Smooth muscle cell (in vitro differentiated cells): ENCODE measurements at regions not wholly inside any gene's neighbourhood (a gene's known extent, or its start where the extent isn't known, plus 50 kb on each side); places are given as distances from the start of the nearest gene placed in this dataset.

Experiments used
- DNase-seq: peaks from one replicate; lab custom pipeline; 2025; ENCODE audit not compliant: unreplicated experiment; lab: John Stamatoyannopoulos, UW
- H2AFZ ChIP-seq: fragments of 200-600 bp; sonication (generic); 2 replicates; pipeline ENCODE4 v1.6.0; 2016; ENCODE audit warnings: antibody characterized with exemption, low read depth, mild to moderate bottlenecking
- H3F3A ChIP-seq: fragments of 200-600 bp; sonication (generic); 2 replicates; pipeline ENCODE4 v1.6.0; 2017; ENCODE audit warnings: antibody characterized with exemption, low read depth
- H3K27ac ChIP-seq: fragments of 200-600 bp; sonication (generic); 2 replicates; pipeline ENCODE4 v1.5.1; 2016; ENCODE audit warnings: low read depth, mild to moderate bottlenecking
- H3K27me3 ChIP-seq: fragments of 200-600 bp; sonication (generic); 2 replicates; pipeline ENCODE4 v1.6.1; 2016; ENCODE audit warnings: low read depth, mild to moderate bottlenecking
- H3K36me3 ChIP-seq: fragments of 200-600 bp; sonication (generic); 2 replicates; pipeline ENCODE4 v1.5.1; 2016; ENCODE audit warnings: low read depth
- H3K4me1 ChIP-seq: fragments of 200-600 bp; sonication (generic); 2 replicates; pipeline ENCODE4 v1.5.1; 2016; ENCODE audit warnings: low read depth
- H3K4me2 ChIP-seq: fragments of 200-600 bp; sonication (generic); 2 replicates; pipeline ENCODE4 v1.6.0; 2016; ENCODE audit warnings: mild to moderate bottlenecking
- H3K4me3 ChIP-seq: fragments of 200-600 bp; sonication (generic); 2 replicates; pipeline ENCODE4 v1.5.1; 2016; ENCODE audit warnings: mild to moderate bottlenecking
- H3K79me2 ChIP-seq: fragments of 200-600 bp; sonication (generic); 2 replicates; pipeline ENCODE4 v1.6.0; 2016; ENCODE audit warnings: low read depth, mild to moderate bottlenecking
- H3K9ac ChIP-seq: fragments of 200-600 bp; sonication (generic); 2 replicates; pipeline ENCODE4 v1.6.0; 2016; ENCODE audit warnings: low read depth
- H3K9me3 ChIP-seq: fragments of 200-600 bp; sonication (generic); replicated peaks from 2 replicates; pipeline ENCODE4 v1.5.1; 2016; ENCODE audit warnings: low read depth
- H4K20me1 ChIP-seq: fragments of 200-600 bp; sonication (generic); 2 replicates; pipeline ENCODE4 v1.6.0; 2016; ENCODE audit warnings: low read depth
- WGBS: methylation state at CpG from one replicate; pipeline ENCODE4 v1.1.7; 2016; ENCODE audit warnings: low lambda C conversion rate; 5-methylcytosine and 5-hydroxymethylcytosine counted together
- TF ChIP-seq, protein P1 (sequence below): fragments of 200-600 bp; sonication (generic); IDR thresholded peaks from 2 replicates; pipeline ENCODE4 v1.5.1; 2017; ENCODE audit warnings: borderline replicate concordance, mild to moderate bottlenecking, antibody characterized with exemption; ENCODE audit not compliant: insufficient read depth, poor library complexity, severe bottlenecking

- Histone ChIP-seq H3K4me2 (peak overlapping the region; percentile 4), H3K9ac (no peak overlapping the region), H3K79me2 (no peaks in the 10 kb centered on the region), H3K36me3 (no peaks in the 10 kb centered on the region), H3K27me3 (no peaks in the 10 kb centered on the region), H3K4me3 (no peak overlapping the region), H3K4me1 (no peaks in the 10 kb centered on the region), H3F3A (no peaks in the 10 kb centered on the region), H3K9me3 (no peaks in the 10 kb centered on the region), H2AFZ (no peak overlapping the region), H3K27ac (peak overlapping the region; percentile 55), H4K20me1 (no peaks in the 10 kb centered on the region)
- TF ChIP-seq, protein P1, sequence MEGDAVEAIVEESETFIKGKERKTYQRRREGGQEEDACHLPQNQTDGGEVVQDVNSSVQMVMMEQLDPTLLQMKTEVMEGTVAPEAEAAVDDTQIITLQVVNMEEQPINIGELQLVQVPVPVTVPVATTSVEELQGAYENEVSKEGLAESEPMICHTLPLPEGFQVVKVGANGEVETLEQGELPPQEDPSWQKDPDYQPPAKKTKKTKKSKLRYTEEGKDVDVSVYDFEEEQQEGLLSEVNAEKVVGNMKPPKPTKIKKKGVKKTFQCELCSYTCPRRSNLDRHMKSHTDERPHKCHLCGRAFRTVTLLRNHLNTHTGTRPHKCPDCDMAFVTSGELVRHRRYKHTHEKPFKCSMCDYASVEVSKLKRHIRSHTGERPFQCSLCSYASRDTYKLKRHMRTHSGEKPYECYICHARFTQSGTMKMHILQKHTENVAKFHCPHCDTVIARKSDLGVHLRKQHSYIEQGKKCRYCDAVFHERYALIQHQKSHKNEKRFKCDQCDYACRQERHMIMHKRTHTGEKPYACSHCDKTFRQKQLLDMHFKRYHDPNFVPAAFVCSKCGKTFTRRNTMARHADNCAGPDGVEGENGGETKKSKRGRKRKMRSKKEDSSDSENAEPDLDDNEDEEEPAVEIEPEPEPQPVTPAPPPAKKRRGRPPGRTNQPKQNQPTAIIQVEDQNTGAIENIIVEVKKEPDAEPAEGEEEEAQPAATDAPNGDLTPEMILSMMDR, result no peak
- WGBS, result 39% methylated on average over 3 of the region's 3 CpGs
- no peak for DNase-seq
Observed at GRCh38 chr13:34250151-34250670, 432.3 kb downstream of the RFC3 start.

GRCh38 chr13:34254366-34254765, 436.4 kb downstream of the RFC3 start:
- Histone ChIP-seq H3F3A (no peaks in the 10 kb centered on the region), H3K27ac (no peak overlapping the region), H3K27me3 (no peaks in the 10 kb centered on the region), H2AFZ (no peak overlapping the region), H3K4me2 (no peak overlapping the region), H3K9ac (no peak overlapping the region), H3K4me1 (no peaks in the 10 kb centered on the region), H4K20me1 (no peaks in the 10 kb centered on the region), H3K4me3 (no peak overlapping the region), H3K9me3 (no peaks in the 10 kb centered on the region), H3K79me2 (no peaks in the 10 kb centered on the region), H3K36me3 (no peaks in the 10 kb centered on the region)
- no peak for DNase-seq
- TF ChIP-seq, protein P1, result no peak

- H3K4me2 ChIP-seq, result no peak overlapping the region
- TF ChIP-seq, protein P1, result no peak
- WGBS, result 96% methylated on average over 3 of the region's 3 CpGs
Observed at GRCh38 chr13:34255711-34256110, 437.8 kb downstream of the RFC3 start.

DNA sequence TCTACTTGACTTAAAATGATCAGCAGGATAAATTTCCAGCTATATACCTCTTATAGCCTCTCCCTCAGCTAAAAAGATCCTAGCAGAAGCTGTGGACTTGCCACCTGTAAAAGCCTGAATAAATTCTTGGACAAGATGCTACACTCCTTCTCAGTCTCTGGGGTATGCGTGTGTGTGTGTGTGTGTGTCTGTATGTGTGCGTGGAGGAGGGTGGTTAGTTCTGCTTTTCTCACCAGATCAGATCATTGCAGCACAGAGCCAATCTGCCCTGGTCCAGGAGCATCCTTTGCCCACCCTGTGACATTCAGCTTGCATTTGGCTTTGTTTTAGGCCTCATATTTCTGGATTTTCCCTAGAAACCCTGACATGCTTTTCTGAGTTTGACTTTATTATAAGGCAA, 438.3 kb downstream of the RFC3 start:
- no peak overlapping the region for H3K4me3 ChIP-seq

More at GRCh38 chr13:34255711-34256110, 437.8 kb downstream of the RFC3 start:
- H4K20me1 ChIP-seq, result no peaks in the 10 kb centered on the region
- no peaks in the 10 kb centered on the region for H3K27me3 ChIP-seq
- H2AFZ ChIP-seq, result no peak overlapping the region
- H3K36me3 ChIP-seq, result no peaks in the 10 kb centered on the region
- no peaks in the 10 kb centered on the region for H3K9me3 ChIP-seq
- H3K79me2 ChIP-seq, result no peaks in the 10 kb centered on the region
- no peak for DNase-seq
- no peak overlapping the region for H3K9ac ChIP-seq
- H3K27ac ChIP-seq, result no peak overlapping the region
- no peak overlapping the region for H3K4me3 ChIP-seq
- no peaks in the 10 kb centered on the region for H3K4me1 ChIP-seq
- no peaks in the 10 kb centered on the region for H3F3A ChIP-seq

More for the DNA sequence above, 438.3 kb downstream of the RFC3 start:
- no peaks in the 10 kb centered on the region for H3F3A ChIP-seq
- no peaks in the 10 kb centered on the region for H3K9me3 ChIP-seq
- DNase-seq, result no peak
- H3K79me2 ChIP-seq, result no peaks in the 10 kb centered on the region
- WGBS, result 82% methylated on average over 2 of the region's 2 CpGs
- H3K36me3 ChIP-seq, result no peaks in the 10 kb centered on the region
- H3K4me1 ChIP-seq, result no peaks in the 10 kb centered on the region
- no peak overlapping the region for H3K4me2 ChIP-seq
- H3K27me3 ChIP-seq, result no peaks in the 10 kb centered on the region
- no peak overlapping the region for H2AFZ ChIP-seq
- no peaks in the 10 kb centered on the region for H4K20me1 ChIP-seq
- TF ChIP-seq, protein P1, result no peak
- H3K27ac ChIP-seq, result no peak overlapping the region
- no peak overlapping the region for H3K9ac ChIP-seq
